Liver (tissue), 3 donors: ENCODE measurements at regions not wholly inside any gene's neighbourhood (a gene's known extent, or its start where the extent isn't known, plus 50 kb on each side); places are given as distances from the start of the nearest gene placed in this dataset.

Source experiments
- CTCF ChIP-seq: fragments of 150-350 bp; IDR thresholded peaks from 2 replicates; pipeline ENCODE4 v1.5.1; 2017; ENCODE audit warnings: improper control_type of control experiment, low read depth, low read length; ENCODE audit not compliant: missing input control
- JUND ChIP-seq, 2 donors: IDR thresholded peaks; 2 replicates each; pipeline ENCODE4 v1.6.1; 2016; ENCODE audit warnings: antibody characterized with exemption in 2 of 2
- MAX ChIP-seq: IDR thresholded peaks from 2 replicates; pipeline ENCODE4 v1.6.1; 2016; ENCODE audit warnings: antibody characterized with exemption
- RAD21 ChIP-seq, 2 donors: IDR thresholded peaks; 2 replicates each; pipeline ENCODE4 v1.6.1; 2016; ENCODE audit warnings: antibody characterized with exemption in 2 of 2, mild to moderate bottlenecking in 2 of 2
- REST ChIP-seq: IDR thresholded peaks from 2 replicates; pipeline ENCODE4 v1.6.1; 2016; ENCODE audit warnings: antibody characterized with exemption, mild to moderate bottlenecking
- TAF1 ChIP-seq: conservative IDR thresholded peaks from 2 replicates; pipeline ENCODE4 v1.6.1; 2016; ENCODE audit warnings: antibody characterized with exemption, mild to moderate bottlenecking
- ZBTB33 ChIP-seq: IDR thresholded peaks from 2 replicates; pipeline ENCODE4 v1.6.1; 2016; ENCODE audit warnings: antibody characterized with exemption
- donor health status: healthy.
- donor health status: healthy.

GRCh38 chr5:54873691-54874090 lies 111.7 kb downstream of the ESM1 start:
- TF ChIP-seq CTCF = no peak
- TF ChIP-seq JUND (IDR thresholded peaks at IDR 0.05) = no peak
- TF ChIP-seq TAF1 = no peak
- no peak for TF ChIP-seq MAX
- TF ChIP-seq RAD21 (IDR thresholded peaks at IDR 0.05) = no peak
- no peak for TF ChIP-seq REST
- TF ChIP-seq ZBTB33 = no peak
